Cardiac fibroblast (primary cell): ENCODE measurements at regions not wholly inside any gene's neighbourhood (a gene's known extent, or its start where the extent isn't known, plus 50 kb on each side); places are given as distances from the start of the nearest gene placed in this dataset.

Source experiments
- DNase-seq, 2 donors: peaks; one replicate each; pipeline versions ENCODE4 v3.0.0 to v3.0.0-alpha.2; 2010; ENCODE audit warnings: low read depth in 2 of 2
- H3K4me3 ChIP-seq, 2 donors: replicated peaks in 1 of 2; 1 replicate in 1 of 2; 2 replicates in 1 of 2; pipeline ENCODE4 v1.5.1; 2011; ENCODE audit warnings: low read depth in 2 of 2, low read length in 2 of 2, mild to moderate bottlenecking in 2 of 2, moderate library complexity in 1 of 2
- CTCF ChIP-seq: IDR thresholded peaks from one replicate; pipeline ENCODE4 v1.5.1; 2011; ENCODE audit warnings: low read depth, mild to moderate bottlenecking, low read length, inconsistent platforms

- DNase-seq, result no peak
- H3K4me3 ChIP-seq, result no peak overlapping the region
- TF ChIP-seq CTCF, result no peak
These were observed 66.7 kb upstream of the XPA start for GRCh38 chr9:97763874-97764273.

GRCh38 chr9:97766092-97766491, 69.0 kb upstream of the XPA start:
- no peak overlapping the region for H3K4me3 ChIP-seq
- TF ChIP-seq CTCF, result no peak
- peak; percentile 33 to 46 for DNase-seq

- TF ChIP-seq CTCF, result no peak
- H3K4me3 ChIP-seq, result no peak overlapping the region
- no peak for DNase-seq
These were observed 69.5 kb upstream of the XPA start for GRCh38 chr9:97766610-97767009.

- H3K4me3 ChIP-seq, result no peak overlapping the region
- no peak for TF ChIP-seq CTCF
- DNase-seq, result peak in 1 of 2 donors; percentile 22
These were observed 70.8 kb upstream of the XPA start for GRCh38 chr9:97767891-97768290.

- no peak overlapping the region for H3K4me3 ChIP-seq
- peak; percentile 23 to 63 for DNase-seq
- TF ChIP-seq CTCF, result no peak
These were observed 71.6 kb upstream of the XPA start for GRCh38 chr9:97768746-97769145.

- no peak overlapping the region for H3K4me3 ChIP-seq
- TF ChIP-seq CTCF, result no peak
- DNase-seq, result no peak
These were observed 72.1 kb upstream of the XPA start for GRCh38 chr9:97769208-97769607.

- no peak for TF ChIP-seq CTCF
- H3K4me3 ChIP-seq, result no peak overlapping the region
- DNase-seq, result no peak
These were observed 73.8 kb upstream of the XPA start for GRCh38 chr9:97770808-97771372.
